B cell (primary cell): ENCODE measurements at regions not wholly inside any gene's neighbourhood (a gene's known extent, or its start where the extent isn't known, plus 50 kb on each side); places are given as distances from the start of the nearest gene placed in this dataset.

ENCODE experiments used
- EZH2 ChIP-seq: IDR thresholded peaks from 2 replicates; pipeline ENCODE4 v1.6.1; 2012; ENCODE audit warnings: borderline replicate concordance, low read depth, mild to moderate bottlenecking, moderate library complexity, low read length; ENCODE audit not compliant: insufficient read depth, poor library complexity, severe bottlenecking
- TF ChIP-seq, protein P1 (sequence below): fragments of 200-600 bp; IDR thresholded peaks from one replicate; pipeline ENCODE4 v1.8.0; 2022; ENCODE audit warnings: antibody characterized with exemption, mild to moderate bottlenecking

DNA sequence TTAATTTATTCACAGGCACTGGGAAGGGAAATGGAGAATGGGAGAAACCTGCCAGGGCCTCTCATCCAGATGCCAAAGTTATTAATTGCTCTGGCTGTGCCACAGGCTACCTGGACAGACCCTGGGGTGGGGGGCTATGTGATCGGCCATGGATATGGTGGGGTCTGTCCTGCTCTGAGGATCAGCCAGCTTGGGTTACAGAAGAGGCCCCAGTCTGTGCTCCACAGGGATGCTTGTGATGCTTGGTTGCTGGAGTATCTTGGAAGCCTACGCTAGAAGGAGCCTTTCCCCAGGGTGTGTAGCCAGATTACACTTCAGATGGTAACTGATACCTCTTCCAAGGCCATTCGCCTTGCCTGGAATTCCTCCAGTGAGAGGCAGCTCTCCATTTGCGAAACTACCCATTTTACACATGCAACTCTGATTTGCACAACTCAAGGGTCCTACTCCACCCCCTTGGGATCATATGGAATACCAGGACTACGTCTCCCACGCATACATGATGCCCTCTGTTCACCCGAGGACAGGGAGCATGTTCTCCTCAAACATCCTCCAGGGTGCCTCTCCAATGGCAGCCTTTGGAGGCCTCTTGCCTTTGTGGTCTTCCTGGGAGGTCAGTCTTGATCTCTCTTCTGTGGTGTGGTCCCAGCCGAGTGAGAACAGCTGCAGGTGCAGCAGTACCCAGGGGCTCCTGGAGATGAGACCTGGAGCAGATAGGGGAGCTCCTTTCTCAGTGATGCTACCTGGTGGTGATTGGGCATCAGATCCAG, 186.6 kb upstream of the TSHZ3 start:
- TF ChIP-seq, protein P1, sequence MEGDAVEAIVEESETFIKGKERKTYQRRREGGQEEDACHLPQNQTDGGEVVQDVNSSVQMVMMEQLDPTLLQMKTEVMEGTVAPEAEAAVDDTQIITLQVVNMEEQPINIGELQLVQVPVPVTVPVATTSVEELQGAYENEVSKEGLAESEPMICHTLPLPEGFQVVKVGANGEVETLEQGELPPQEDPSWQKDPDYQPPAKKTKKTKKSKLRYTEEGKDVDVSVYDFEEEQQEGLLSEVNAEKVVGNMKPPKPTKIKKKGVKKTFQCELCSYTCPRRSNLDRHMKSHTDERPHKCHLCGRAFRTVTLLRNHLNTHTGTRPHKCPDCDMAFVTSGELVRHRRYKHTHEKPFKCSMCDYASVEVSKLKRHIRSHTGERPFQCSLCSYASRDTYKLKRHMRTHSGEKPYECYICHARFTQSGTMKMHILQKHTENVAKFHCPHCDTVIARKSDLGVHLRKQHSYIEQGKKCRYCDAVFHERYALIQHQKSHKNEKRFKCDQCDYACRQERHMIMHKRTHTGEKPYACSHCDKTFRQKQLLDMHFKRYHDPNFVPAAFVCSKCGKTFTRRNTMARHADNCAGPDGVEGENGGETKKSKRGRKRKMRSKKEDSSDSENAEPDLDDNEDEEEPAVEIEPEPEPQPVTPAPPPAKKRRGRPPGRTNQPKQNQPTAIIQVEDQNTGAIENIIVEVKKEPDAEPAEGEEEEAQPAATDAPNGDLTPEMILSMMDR: no peak
- no peak for TF ChIP-seq EZH2
